K562 (cell line): ENCODE measurements at regions not wholly inside any gene's neighbourhood (a gene's known extent, or its start where the extent isn't known, plus 50 kb on each side); places are given as distances from the start of the nearest gene placed in this dataset.
A peak's percentile ranks its signal among the peaks of the same experiment; 100 is the strongest.

Experiments used
- ATAC-seq: fragments of 200-7000 bp; cut with Tn5 transposase; 3 replicates; pipeline ENCODE4 v1.9.1; 2020; ENCODE audit warnings: moderate library complexity
- BruUV-seq: library from RNA; stranded (reverse); fragments of 400-500 nt; replicated peaks from 2 replicates; lab custom pipeline; 2021; lab: Mats Ljungman, UMichigan
- CTCF ChIA-PET: fragments of 300-600 bp; formaldehyde crosslinking; extraction: SDS; loops from one replicate; lab custom pipeline; 2021; ENCODE audit warnings: low intra/inter-chr PET ratio; lab: Yijun Ruan, JAX
- POLR2A ChIA-PET: fragments of 300-600, 350-650 bp; sonication (Branson Sonifier 250); formaldehyde crosslinking; extraction: SDS; loops from one replicate; lab custom pipeline; 2021; ENCODE audit warnings: antibody characterized with exemption, inconsistent platforms; lab: Yijun Ruan, JAX
- DNase-seq, 4 experiments: peaks; one replicate each; pipeline versions ENCODE4 v3.0.0 to v3.0.0-alpha.2; 2011 to 2018; ENCODE audit warnings: low spot score in 3 of 4, mixed read lengths in 3 of 4; ENCODE audit errors: extremely low read depth in 1 of 4
- FAIRE-seq: peaks from 2 replicates; lab custom pipeline; 2011; peaks lifted over from hg19 to GRCh38; lab: Jason Lieb, UNC
- H2AFZ ChIP-seq: 2 replicates; pipeline ENCODE4 v1.6.0; 2011; ENCODE audit warnings: low read depth, low read length, control low read depth, inconsistent platforms
- H3K27ac ChIP-seq: fragments of 200-600 bp; 3 replicates; pipeline ENCODE4 v1.8.0; 2011; ENCODE audit warnings: low read depth, mild to moderate bottlenecking, control low read depth, inconsistent platforms, low read length, moderate library complexity, mixed read lengths; ENCODE audit errors: extremely low read depth
- H3K27me3 ChIP-seq, 2 experiments: fragments of 300-600 bp in 1 of 2; 2 replicates in 1 of 2; 3 replicates in 1 of 2; pipeline versions ENCODE4 v1.6.0 to v1.8.0; 2011; ENCODE audit warnings: inconsistent platforms in 2 of 2, low read length in 2 of 2, mild to moderate bottlenecking in 1 of 2, mixed read lengths in 1 of 2, moderate library complexity in 1 of 2; ENCODE audit not compliant: control insufficient read depth in 2 of 2, insufficient read depth in 2 of 2
- H3K36me3 ChIP-seq: fragments of 300-600 bp; 3 replicates; pipeline ENCODE4 v1.8.0; 2011; ENCODE audit warnings: mild to moderate bottlenecking, low read length, inconsistent platforms; ENCODE audit not compliant: control insufficient read depth, insufficient read depth
- H3K4me1 ChIP-seq, 2 experiments: fragments of 200-600 bp in 1 of 2; replicated peaks in 1 of 2; 2 replicates in 1 of 2; 3 replicates in 1 of 2; pipeline versions ENCODE4 v1.5.1 to v1.8.0; 2011; ENCODE audit warnings: inconsistent platforms in 2 of 2, low read length in 2 of 2, mild to moderate bottlenecking in 1 of 2, mixed read lengths in 1 of 2, moderate library complexity in 1 of 2; ENCODE audit not compliant: control insufficient read depth in 2 of 2, insufficient read depth in 2 of 2
- H3K4me2 ChIP-seq: 2 replicates; pipeline ENCODE4 v1.6.1; 2011; ENCODE audit warnings: low read length, control low read depth, inconsistent platforms, mixed read lengths; ENCODE audit not compliant: insufficient read depth
- H3K4me3 ChIP-seq: fragments of 200-600 bp; sonication (generic), shearing (Covaris generic); 2 replicates; pipeline ENCODE4 v1.5.1; 2016; ENCODE audit warnings: control low read depth, inconsistent platforms
- H3K79me2 ChIP-seq: fragments of 200-600 bp; 3 replicates; pipeline ENCODE4 v1.8.0; 2011; ENCODE audit warnings: low read length, inconsistent platforms; ENCODE audit not compliant: control insufficient read depth, insufficient read depth
- H3K9ac ChIP-seq, 2 experiments: 2 replicates each; pipeline versions ENCODE4 v1.6.0 to v1.6.1; 2011; ENCODE audit warnings: low read depth in 2 of 2, low read length in 2 of 2, control low read depth in 1 of 2, inconsistent platforms in 1 of 2, mild to moderate bottlenecking in 1 of 2, mixed read lengths in 1 of 2; ENCODE audit not compliant: insufficient read depth in 1 of 2
- H3K9me1 ChIP-seq: one replicate; pipeline ENCODE4 v1.6.0; 2011; ENCODE audit warnings: inconsistent platforms, mild to moderate bottlenecking, low read length, moderate library complexity; ENCODE audit not compliant: control insufficient read depth, insufficient read depth
- H3K9me3 ChIP-seq: replicated peaks from 2 replicates; pipeline ENCODE4 v1.5.1; 2011; ENCODE audit warnings: low read depth, low read length, inconsistent platforms; ENCODE audit not compliant: control insufficient read depth, insufficient read depth
- H4K20me1 ChIP-seq: replicated peaks from 2 replicates; pipeline ENCODE4 v1.6.1; 2011; ENCODE audit warnings: low read length, inconsistent platforms, mixed read lengths; ENCODE audit not compliant: control insufficient read depth, insufficient read depth
- NR3C1 ChIP-seq: sonication (generic); formaldehyde crosslinking; IDR thresholded peaks from 2 replicates; pipeline ENCODE4 v1.8.1; 2022; ENCODE audit warnings: missing genetic modification reagents
- RNF2 ChIP-seq: sonication (generic); IDR thresholded peaks from 2 replicates; pipeline ENCODE4 v1.6.1; 2016
- TSC22D4 ChIP-seq: fragments of 450-650 bp; IDR thresholded peaks from 2 replicates; pipeline ENCODE4 v1.6.1; 2016; ENCODE audit warnings: missing genetic modification characterization, missing biosample characterization, control low read depth
- ZNF311 ChIP-seq: fragments of 250-450 bp; sonication (Bioruptor Pico); IDR thresholded peaks from 2 replicates; pipeline ENCODE4 v1.4.0; 2020; ENCODE audit warnings: mild to moderate bottlenecking, moderate library complexity
- WGBS: fragments of 100-300 bp; shearing (Covaris generic); methylation state at CpG from one replicate; pipeline ENCODE4 v1.1.6; 2016; ENCODE audit warnings: low coverage, mixed read lengths; ENCODE audit not compliant: insufficient coverage; ENCODE audit errors: missing lambda C conversion rate; 5-methylcytosine and 5-hydroxymethylcytosine counted together
- in situ Hi-C: fragments of 300-500 bp; cut with MboI; formaldehyde crosslinking; loops from 4 replicates; pipeline ENCODE4 v1.15.0; 2018; ENCODE audit warnings: inconsistent platforms, mixed read lengths
- intact Hi-C: fragments of 100-400 bp; cut with micrococcal nuclease; formaldehyde crosslinking; loops from 2 replicates; pipeline ENCODE4 v1.14.2; 2022
- TF ChIP-seq, protein P1 (sequence below): fragments of 250-450 bp; sonication (Bioruptor Pico); IDR thresholded peaks from 2 replicates; pipeline ENCODE4 v1.5.0; 2021; ENCODE audit warnings: mild to moderate bottlenecking, moderate library complexity

DNA sequence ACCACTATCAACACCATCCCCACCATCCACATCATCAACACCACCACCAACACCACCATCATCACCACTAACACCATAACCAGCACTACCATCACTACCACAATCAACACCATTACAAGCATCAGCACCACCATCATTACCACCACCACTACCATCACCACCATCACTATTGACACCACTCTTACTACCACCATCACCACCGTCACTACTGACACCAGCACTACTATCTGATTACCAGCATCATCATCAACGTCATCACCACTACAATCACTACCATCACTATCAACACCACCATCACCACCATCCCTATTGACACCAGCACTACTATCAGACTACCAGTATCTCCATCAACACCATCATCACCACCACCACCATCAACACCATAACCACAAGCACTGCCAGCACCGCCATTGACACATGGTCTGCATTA, 106.1 kb upstream of the RUNX3 start:
- POLR2A ChIA-PET: interaction anchor here (1.0 kb wide), 1 partner anchor 31 kb away, joined by 3 read pairs; no protein-coding TSS in a partner anchor
- TF ChIP-seq ZNF311 (CRISPR knock-in tag): no peak
- TF ChIP-seq RNF2: no peak
- no peak for TF ChIP-seq NR3C1 (CRISPR knock-in tag)
- 0 out of 2 replicates have a peak, but pooled peaks have one; percentile 78 for TF ChIP-seq TSC22D4 (tag)
- TF ChIP-seq, protein P1, sequence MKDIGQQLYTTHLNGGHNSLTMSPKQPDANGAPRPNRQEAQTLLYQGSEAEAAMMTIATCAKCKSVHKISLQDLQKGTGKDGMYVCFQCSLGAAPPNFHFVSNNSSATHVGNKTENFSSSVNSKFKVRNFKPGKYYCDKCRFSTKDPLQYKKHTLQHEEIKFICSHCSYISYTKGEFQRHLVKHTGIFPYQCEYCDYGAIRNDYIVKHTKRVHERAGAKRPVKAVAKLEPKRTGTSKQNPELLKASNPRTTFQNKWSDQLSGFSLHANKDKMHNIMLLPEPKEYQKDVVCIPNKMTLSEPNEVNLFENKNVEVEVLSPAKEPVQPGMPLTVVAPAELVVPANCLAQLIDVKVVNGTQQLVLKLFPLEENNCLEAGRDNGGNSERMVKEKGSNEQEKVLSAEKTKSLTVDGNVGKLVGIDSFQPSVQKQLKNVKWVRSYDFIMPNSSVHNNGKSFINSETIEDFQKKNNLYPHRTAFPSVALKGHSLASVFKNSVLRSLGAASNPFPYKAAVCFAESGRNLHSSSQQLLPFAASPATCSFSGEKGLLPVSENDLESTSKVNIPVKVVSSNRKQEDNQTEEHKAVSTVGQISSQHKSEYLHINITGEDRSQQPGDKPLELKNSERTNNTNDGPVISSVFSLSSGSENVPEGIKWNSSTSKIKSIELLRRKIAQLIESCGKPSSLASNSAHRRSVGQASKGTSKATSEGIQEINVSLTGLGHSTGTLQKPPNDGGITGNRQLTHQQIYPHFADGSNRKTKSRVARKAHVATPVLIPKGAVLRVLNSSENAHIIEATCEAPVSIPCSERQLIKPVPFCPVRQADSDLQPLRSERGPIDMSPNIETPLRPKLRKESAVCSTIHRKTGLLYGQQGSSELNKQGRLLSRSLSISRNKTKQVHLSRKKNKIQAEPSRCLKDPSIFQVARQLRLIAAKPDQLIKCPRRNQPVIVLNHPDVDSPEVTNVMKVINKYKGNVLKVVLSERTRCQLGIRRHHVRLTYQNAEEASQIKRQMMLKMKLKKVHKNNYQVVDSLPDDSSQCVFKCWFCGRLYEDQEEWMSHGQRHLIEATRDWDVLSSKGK (CRISPR knock-in tag): no peak
- TF ChIP-seq, all 486 proteins: peak for 1
- Histone ChIP-seq H3K4me2 (no peak overlapping the region), H4K20me1 (peaks cover 6% of the 10 kb centered on the region; the same call in 1 of the 2 replicates), H2AFZ (no peak overlapping the region), H3K27ac (no peak overlapping the region), H3K9ac (no peak overlapping the region), H3K9me3 (no peaks in the 10 kb centered on the region), H3K79me2 (no peaks in the 10 kb centered on the region), H3K4me1 (peaks cover 0 to 7% of the 10 kb centered on the region in 2 experiments; a peak in 2 of 5 replicates), H3K9me1 (no peaks in the 10 kb centered on the region), H3K4me3 (no peak overlapping the region), H3K36me3 (no peaks in the 10 kb centered on the region), H3K27me3 (peaks cover 7 to 61% of the 10 kb centered on the region in 2 experiments)
- FAIRE-seq (peak; percentile 23), DNase-seq (no peak), ATAC-seq (no peak)
- CTCF ChIA-PET: interaction anchor here (1.2 to 2.7 kb wide), 4 partner anchors 65 to 189 kb away, joined by 4 to 20 read pairs (median 16); no protein-coding TSS in a partner anchor
- WGBS: 3% methylated on average over 3 of the region's 3 CpGs
- intact Hi-C loops (loop anchor here (5.0 kb wide), 1 partner anchor 104 kb away; the partner anchor contains the start of gene RUNX3), in situ Hi-C loops (no loop called here)
- no TSS peak for BruUV-seq
